ENCODE measurements at regions not wholly inside any gene's neighbourhood (a gene's known extent, or its start where the extent isn't known, plus 50 kb on each side); places are given as distances from the start of the nearest gene placed in this dataset.

DNA sequence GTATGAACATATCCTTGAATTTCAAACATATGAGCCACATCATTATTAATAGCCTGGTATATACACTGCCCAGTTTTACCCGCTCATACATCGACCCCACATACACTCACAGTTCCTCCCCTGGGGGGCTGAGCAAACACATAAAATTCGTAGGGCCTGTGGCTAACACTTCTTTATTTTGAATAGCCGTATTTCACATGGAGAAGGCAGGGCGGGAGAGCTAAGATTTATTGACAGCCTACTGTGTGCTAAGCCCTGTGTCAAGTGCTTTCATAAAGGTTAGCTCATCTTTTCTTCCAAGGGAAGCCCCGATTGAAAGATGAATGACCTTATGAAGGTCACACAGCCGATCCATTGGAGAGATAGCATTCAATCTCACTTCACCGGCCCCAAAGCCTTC lies 134.4 kb downstream of the ENC1 start (continued):
- TF ChIP-seq, protein P1, sequence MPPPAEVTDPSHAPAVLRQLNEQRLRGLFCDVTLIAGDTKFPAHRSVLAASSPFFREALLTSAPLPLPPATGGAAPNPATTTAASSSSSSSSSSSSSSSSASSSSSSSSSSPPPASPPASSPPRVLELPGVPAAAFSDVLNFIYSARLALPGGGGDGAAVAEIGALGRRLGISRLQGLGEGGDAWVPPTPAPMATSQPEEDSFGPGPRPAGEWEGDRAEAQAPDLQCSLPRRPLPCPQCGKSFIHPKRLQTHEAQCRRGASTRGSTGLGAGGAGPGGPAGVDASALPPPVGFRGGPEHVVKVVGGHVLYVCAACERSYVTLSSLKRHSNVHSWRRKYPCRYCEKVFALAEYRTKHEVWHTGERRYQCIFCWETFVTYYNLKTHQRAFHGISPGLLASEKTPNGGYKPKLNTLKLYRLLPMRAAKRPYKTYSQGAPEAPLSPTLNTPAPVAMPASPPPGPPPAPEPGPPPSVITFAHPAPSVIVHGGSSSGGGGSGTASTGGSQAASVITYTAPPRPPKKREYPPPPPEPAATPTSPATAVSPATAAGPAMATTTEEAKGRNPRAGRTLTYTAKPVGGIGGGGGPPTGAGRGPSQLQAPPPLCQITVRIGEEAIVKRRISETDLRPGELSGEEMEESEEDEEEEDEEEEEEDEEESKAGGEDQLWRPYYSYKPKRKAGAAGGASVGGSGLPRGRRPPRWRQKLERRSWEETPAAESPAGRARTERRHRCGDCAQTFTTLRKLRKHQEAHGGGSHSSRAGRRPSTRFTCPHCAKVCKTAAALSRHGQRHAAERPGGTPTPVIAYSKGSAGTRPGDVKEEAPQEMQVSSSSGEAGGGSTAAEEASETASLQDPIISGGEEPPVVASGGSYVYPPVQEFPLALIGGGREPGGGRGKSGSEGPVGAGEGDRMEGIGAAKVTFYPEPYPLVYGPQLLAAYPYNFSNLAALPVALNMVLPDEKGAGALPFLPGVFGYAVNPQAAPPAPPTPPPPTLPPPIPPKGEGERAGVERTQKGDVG (CRISPR knock-in tag; IDR thresholded peaks at IDR 0.05): no peak
- TF ChIP-seq SIX5 (IDR thresholded peaks at IDR 0.05; ENCODE audit: low read depth, low read length, severe bottlenecking): no peak
- TF ChIP-seq GATAD2B (conservative IDR thresholded peaks at IDR 0.05; ENCODE audit: low read depth): no peak
- TF ChIP-seq POLR2AphosphoS5 (IDR thresholded peaks at IDR 0.05; ENCODE audit: low read length): no peak

DNA sequence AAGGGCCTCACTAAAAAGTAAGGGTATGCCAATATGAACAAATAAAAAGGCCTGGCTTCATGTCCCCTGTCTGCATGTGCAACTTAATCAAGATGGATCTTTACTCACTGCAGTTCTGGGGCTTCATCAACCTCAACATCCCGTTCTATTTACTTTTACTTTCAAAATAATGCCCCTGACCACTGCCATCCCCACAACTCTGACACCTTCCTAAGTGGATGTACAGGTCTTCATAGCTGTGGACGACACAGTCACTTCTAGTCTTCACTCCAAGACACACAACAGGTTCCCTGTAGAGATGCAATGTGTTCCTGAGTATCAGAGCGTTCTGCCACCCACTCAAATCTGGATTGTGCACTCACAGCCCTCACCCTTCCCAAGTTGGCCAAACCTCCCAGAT lies 136.1 kb downstream of the ENC1 start:
- no peak for FAIRE-seq
- Histone ChIP-seq H3K4me2 (ENCODE audit: control insufficient read depth, insufficient read depth) (no peak overlapping the region), H3K4me3 (no peak overlapping the region), H3K36me3 (ENCODE audit: control insufficient read depth in 2 of 2, insufficient read depth in 2 of 2, low read length in 1 of 2) (no peaks in the 10 kb centered on the region), H3K4me1 (ENCODE audit: control insufficient read depth, insufficient read depth, low read length) (no peaks in the 10 kb centered on the region), H4K20me1 (ENCODE audit: control insufficient read depth, insufficient read depth) (no peaks in the 10 kb centered on the region), H3K9ac (ENCODE audit: control insufficient read depth, insufficient read depth, low read length) (no peak overlapping the region), H2AFZ (ENCODE audit: control insufficient read depth, low read depth, low read length) (no peak overlapping the region), H3K9me3 (replicated peaks; ENCODE audit: control insufficient read depth, insufficient read depth, low read length) (no peaks in the 10 kb centered on the region), H3K27me3 (replicated peaks in 1 of 2; ENCODE audit: control insufficient read depth in 2 of 2, insufficient read depth in 2 of 2, low read length in 1 of 2) (no peaks in the 10 kb centered on the region), H3K27ac (ENCODE audit: control insufficient read depth, insufficient read depth) (no peak overlapping the region), H3K79me2 (ENCODE audit: control insufficient read depth, insufficient read depth, low read length) (no peaks in the 10 kb centered on the region)
- SMC1A ChIA-PET (ENCODE audit: uncharacterized antibody, unreplicated experiment): no interaction called here
- RAD21 ChIA-PET (ENCODE audit: unreplicated experiment): no interaction called here
- no peak for DNase-seq (ENCODE audit: low read depth, low spot score)
- in situ Hi-C loops (cut with MboI) (no loop called here), intact Hi-C loops (cut with micrococcal nuclease; ENCODE audit: unreplicated experiment) (no loop called here)
- no TSS peak for BruUV-seq (replicated peaks)
- CTCF ChIA-PET: interaction anchor here (1.1 to 1.3 kb wide), 2 partner anchors 10 to 13 kb away, joined by 3 to 6 read pairs; no protein-coding TSS in a partner anchor
- 16% methylated on average over 3 of the region's 3 CpGs for WGBS (ENCODE audit: insufficient coverage, insufficient replicate concordance, low lambda C conversion rate, missing lambda C conversion rate)
- POLR2A ChIA-PET: interaction anchor here (1.0 kb wide), 1 partner anchor 9 kb away, joined by 3 read pairs; no protein-coding TSS in a partner anchor
- no peak for ATAC-seq
- TF ChIP-seq MEF2A (IDR thresholded peaks at IDR 0.05; ENCODE audit: insufficient read depth, low read depth, low read length) (no peak), MTA3 (IDR thresholded peaks at IDR 0.05; ENCODE audit: borderline replicate concordance, low read length) (no peak), SMAD1 (IDR thresholded peaks at IDR 0.05; ENCODE audit: low read depth, partially characterized antibody) (no peak)
- TF ChIP-seq, protein P2, sequence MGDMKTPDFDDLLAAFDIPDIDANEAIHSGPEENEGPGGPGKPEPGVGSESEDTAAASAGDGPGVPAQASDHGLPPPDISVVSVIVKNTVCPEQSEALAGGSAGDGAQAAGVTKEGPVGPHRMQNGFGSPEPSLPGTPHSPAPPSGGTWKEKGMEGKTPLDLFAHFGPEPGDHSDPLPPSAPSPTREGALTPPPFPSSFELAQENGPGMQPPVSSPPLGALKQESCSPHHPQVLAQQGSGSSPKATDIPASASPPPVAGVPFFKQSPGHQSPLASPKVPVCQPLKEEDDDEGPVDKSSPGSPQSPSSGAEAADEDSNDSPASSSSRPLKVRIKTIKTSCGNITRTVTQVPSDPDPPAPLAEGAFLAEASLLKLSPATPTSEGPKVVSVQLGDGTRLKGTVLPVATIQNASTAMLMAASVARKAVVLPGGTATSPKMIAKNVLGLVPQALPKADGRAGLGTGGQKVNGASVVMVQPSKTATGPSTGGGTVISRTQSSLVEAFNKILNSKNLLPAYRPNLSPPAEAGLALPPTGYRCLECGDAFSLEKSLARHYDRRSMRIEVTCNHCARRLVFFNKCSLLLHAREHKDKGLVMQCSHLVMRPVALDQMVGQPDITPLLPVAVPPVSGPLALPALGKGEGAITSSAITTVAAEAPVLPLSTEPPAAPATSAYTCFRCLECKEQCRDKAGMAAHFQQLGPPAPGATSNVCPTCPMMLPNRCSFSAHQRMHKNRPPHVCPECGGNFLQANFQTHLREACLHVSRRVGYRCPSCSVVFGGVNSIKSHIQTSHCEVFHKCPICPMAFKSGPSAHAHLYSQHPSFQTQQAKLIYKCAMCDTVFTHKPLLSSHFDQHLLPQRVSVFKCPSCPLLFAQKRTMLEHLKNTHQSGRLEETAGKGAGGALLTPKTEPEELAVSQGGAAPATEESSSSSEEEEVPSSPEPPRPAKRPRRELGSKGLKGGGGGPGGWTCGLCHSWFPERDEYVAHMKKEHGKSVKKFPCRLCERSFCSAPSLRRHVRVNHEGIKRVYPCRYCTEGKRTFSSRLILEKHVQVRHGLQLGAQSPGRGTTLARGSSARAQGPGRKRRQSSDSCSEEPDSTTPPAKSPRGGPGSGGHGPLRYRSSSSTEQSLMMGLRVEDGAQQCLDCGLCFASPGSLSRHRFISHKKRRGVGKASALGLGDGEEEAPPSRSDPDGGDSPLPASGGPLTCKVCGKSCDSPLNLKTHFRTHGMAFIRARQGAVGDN (IDR thresholded peaks at IDR 0.05): no peak
- TF ChIP-seq, protein P3, sequence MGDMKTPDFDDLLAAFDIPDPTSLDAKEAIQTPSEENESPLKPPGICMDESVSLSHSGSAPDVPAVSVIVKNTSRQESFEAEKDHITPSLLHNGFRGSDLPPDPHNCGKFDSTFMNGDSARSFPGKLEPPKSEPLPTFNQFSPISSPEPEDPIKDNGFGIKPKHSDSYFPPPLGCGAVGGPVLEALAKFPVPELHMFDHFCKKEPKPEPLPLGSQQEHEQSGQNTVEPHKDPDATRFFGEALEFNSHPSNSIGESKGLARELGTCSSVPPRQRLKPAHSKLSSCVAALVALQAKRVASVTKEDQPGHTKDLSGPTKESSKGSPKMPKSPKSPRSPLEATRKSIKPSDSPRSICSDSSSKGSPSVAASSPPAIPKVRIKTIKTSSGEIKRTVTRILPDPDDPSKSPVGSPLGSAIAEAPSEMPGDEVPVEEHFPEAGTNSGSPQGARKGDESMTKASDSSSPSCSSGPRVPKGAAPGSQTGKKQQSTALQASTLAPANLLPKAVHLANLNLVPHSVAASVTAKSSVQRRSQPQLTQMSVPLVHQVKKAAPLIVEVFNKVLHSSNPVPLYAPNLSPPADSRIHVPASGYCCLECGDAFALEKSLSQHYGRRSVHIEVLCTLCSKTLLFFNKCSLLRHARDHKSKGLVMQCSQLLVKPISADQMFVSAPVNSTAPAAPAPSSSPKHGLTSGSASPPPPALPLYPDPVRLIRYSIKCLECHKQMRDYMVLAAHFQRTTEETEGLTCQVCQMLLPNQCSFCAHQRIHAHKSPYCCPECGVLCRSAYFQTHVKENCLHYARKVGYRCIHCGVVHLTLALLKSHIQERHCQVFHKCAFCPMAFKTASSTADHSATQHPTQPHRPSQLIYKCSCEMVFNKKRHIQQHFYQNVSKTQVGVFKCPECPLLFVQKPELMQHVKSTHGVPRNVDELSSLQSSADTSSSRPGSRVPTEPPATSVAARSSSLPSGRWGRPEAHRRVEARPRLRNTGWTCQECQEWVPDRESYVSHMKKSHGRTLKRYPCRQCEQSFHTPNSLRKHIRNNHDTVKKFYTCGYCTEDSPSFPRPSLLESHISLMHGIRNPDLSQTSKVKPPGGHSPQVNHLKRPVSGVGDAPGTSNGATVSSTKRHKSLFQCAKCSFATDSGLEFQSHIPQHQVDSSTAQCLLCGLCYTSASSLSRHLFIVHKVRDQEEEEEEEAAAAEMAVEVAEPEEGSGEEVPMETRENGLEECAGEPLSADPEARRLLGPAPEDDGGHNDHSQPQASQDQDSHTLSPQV (IDR thresholded peaks at IDR 0.05): no peak
- TF ChIP-seq, protein P4, sequence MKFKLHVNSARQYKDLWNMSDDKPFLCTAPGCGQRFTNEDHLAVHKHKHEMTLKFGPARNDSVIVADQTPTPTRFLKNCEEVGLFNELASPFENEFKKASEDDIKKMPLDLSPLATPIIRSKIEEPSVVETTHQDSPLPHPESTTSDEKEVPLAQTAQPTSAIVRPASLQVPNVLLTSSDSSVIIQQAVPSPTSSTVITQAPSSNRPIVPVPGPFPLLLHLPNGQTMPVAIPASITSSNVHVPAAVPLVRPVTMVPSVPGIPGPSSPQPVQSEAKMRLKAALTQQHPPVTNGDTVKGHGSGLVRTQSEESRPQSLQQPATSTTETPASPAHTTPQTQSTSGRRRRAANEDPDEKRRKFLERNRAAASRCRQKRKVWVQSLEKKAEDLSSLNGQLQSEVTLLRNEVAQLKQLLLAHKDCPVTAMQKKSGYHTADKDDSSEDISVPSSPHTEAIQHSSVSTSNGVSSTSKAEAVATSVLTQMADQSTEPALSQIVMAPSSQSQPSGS (IDR thresholded peaks at IDR 0.05; ENCODE audit: low read length): no peak
